NCI-H2196 treated with DMSO at 0.1 percent for 48 hours (cell line): ENCODE measurements at regions not wholly inside any gene's neighbourhood (a gene's known extent, or its start where the extent isn't known, plus 50 kb on each side); places are given as distances from the start of the nearest gene placed in this dataset.

Experiments used
- DNase-seq: peaks from one replicate; lab custom pipeline; 2025; ENCODE audit not compliant: unreplicated experiment; lab: John Stamatoyannopoulos, UW

DNA sequence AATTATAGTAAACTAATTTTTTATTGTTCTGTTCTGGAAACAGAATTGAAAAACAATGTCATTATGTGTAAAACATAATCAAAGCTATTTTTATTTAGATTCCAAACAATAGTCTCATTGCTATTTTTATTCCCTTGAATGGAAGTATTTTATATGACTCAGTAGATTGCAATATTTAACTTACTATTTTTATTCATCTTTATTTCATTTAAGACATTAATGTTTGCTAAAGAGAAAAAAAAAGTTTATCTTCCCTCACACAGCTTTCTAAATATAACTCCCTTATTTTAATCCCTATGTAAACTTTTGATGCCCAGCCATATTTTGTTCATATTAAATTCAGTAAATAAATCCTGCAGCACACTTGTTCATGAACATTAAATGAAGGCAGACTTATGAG is 622.4 kb downstream of the SLC6A15 start:
- no peak for DNase-seq

GRCh38 chr12:84277986-84278385 is 634.6 kb downstream of the SLC6A15 start:
- DNase-seq = no peak

GRCh38 chr12:84276215-84276614 is 636.4 kb downstream of the SLC6A15 start:
- DNase-seq = no peak

- no peak for DNase-seq
These were observed 640.3 kb downstream of the SLC6A15 start for GRCh38 chr12:84272324-84272723.

GRCh38 chr12:84270470-84271140 is 642.0 kb downstream of the SLC6A15 start:
- DNase-seq = no peak

DNA sequence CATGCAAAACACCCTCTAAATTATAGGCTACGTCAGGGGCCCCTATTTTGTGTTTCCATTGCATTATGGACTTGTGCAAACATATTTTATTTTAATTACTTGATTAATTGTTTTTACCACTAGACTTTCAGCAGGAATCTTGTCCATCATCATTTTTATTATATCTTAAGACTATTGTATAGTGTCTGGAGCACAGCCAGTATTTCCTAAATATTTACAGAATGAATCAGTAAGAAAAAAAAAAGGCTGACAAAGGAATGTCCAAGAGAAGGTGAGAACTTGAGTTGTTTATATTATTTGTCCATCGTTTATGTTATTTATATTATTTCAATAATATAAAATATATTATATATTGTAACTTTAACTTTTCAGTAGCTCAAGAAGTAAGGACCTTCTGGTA is 664.7 kb downstream of the SLC6A15 start:
- DNase-seq = no peak

GRCh38 chr12:84243686-84244085 is 668.9 kb downstream of the SLC6A15 start:
- no peak for DNase-seq

GRCh38 chr12:84222841-84223240 is 689.8 kb downstream of the SLC6A15 start:
- no peak for DNase-seq

GRCh38 chr12:84218406-84218805 is 694.2 kb downstream of the SLC6A15 start:
- DNase-seq = no peak

GRCh38 chr12:84201976-84202375 is 710.6 kb downstream of the SLC6A15 start:
- no peak for DNase-seq

GRCh38 chr12:84198294-84198946 is 714.2 kb downstream of the SLC6A15 start:
- no peak for DNase-seq

- DNase-seq = no peak
These were observed 720.8 kb downstream of the SLC6A15 start for GRCh38 chr12:84191779-84192178.

DNA sequence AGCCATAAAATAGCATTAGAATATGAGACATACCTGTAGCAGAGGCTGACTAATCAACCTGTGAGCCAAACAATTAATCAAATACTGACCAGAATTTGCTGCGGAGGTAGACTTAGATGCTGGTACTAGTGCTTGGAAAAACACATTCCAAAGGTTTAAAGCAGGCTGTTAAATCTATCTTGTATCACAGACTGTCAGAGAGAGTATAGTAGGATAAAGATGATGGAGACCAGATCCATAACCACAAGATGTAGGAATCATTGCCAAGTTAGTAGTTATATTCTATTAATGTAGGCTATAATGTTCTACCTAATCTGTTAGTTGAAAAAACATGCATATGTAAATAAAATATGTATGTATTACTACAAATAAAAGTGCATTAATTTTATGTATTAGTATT is 726.2 kb downstream of the SLC6A15 start:
- DNase-seq = no peak

DNA sequence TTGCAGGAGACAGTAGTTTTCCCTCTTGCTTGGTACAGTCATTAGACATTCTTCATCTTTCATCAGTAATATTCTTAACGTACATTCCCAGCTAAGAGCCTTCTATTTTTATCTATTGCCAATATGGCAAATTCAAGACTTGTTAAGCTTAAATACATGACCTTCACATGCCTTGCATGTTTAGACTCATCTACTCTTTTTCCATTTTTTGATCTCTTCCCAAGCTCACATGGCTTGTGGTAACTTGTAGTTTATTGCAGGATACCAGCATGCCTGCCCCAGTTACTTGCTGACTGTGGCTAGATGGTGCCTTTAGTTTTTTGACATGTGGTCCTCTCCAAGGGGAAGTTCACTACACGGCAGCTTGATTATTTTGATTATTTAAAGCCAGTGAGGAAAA is 729.0 kb downstream of the SLC6A15 start:
- DNase-seq = no peak

DNA sequence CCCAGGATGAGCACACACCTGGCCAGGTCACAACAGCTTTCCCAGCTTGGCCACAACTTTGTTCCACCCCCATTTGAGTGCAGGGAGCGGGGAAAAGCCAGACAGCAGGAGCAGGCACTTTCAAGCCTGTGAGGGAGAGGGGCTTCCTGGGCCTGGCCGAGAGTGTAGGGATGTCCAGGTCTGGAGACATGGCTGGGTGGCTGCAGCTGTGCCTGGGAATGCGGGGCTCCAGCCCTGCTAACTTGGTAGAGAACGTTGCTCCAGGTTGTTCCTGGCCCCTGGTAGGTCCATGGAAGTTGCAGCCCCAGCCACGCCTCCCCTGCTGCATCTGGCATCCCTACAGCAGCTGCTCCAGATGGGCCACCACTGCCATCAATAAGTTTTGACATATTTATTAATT is 738.5 kb downstream of the SLC6A15 start:
- DNase-seq = no peak

DNA sequence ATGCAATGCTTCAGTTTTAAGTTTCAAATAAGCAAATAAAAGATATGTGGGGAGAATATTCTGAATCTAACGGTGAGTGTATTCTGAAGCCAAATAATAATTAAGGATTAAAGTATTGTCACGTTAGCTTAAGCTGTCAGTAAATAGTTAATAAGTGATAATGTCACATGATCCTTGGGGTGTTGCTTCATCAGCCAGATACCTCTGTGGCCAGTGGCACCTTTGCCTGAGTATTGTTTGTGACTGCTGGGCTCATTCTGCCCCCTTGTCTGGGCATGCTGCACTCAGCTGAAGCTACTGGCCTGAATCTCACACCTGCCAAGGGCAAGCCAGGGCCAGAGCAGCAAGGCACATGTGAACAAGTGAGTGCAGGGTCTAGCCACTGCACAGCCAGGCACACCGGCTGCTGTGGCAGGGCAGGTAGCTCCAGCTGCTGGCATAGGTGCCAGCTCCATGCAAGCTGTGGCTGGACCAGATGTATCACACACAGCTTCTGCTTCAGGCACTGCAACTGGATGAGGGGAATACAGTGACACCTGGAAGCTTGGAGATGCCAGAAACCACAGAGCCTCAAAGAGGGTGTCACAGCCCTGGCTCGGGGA is 739.7 kb downstream of the SLC6A15 start:
- no peak for DNase-seq

- no peak for DNase-seq
These were observed 745.8 kb downstream of the SLC6A15 start for GRCh38 chr12:84166812-84167211.

GRCh38 chr12:84165998-84166571 is 746.5 kb downstream of the SLC6A15 start:
- no peak for DNase-seq

- no peak for DNase-seq
These were observed 751.3 kb downstream of the SLC6A15 start for GRCh38 chr12:84161296-84161695.

DNA sequence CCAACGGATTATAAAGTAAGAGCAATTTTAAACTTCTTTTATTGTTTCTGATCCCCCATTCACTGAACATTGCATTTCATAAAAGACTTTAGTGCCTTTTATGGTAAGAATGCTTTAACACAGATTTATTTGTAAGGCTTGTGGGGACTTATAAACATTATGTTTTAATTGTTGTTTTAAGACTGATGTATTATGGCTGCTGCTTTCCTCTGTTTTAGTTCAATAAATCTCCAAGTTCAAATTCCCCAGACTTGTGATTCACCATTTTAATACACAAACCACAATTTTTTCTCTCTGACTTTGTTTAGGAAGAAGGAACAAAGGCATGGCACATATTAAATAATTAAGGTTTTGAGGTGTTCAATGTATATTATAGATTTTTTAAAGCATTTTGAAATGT is 753.3 kb downstream of the SLC6A15 start:
- DNase-seq = no peak

GRCh38 chr12:84157170-84157569 is 755.4 kb downstream of the SLC6A15 start:
- DNase-seq = no peak
